ENCODE measurements at regions not wholly inside any gene's neighbourhood (a gene's known extent, or its start where the extent isn't known, plus 50 kb on each side); places are given as distances from the start of the nearest gene placed in this dataset.
"Not testable (repeated sequence)": the region's sequence is repeated elsewhere in the genome, so short reads cannot be mapped to it uniquely, and the experiment has no call there.

- DNase-seq: no peak
Observed at GRCh38 chr12:75684678-75685616, 173.5 kb upstream of the KRR1 start.

DNA sequence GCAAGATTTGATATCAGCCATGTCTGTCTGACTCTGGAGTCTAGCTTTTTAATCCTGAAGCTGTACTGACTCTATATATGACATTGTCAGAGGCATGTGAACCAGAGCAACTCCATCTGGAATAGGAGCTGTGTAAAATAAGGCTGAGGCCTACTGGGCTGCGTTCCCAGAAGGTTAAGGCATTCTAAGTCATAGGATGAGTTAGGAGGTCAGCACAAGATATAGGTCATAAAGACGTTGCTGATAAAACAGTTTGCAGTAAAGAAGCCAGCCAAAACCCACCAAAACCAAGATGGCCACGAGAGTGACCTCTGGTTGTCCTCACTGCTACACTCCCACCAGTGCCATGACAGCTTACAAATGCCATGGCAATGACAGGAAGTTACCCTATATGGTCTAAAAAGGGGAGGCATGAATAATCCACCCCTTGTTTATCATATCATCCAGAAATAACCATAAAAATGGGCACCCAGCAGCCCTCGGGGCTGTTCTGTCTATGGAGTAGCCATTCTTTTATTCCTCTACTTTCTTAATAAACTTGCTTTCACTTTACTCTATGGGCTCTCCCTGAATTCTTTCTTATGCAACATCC is 172.7 kb upstream of the KRR1 start:
- DNase-seq: not testable (repeated sequence)

DNA sequence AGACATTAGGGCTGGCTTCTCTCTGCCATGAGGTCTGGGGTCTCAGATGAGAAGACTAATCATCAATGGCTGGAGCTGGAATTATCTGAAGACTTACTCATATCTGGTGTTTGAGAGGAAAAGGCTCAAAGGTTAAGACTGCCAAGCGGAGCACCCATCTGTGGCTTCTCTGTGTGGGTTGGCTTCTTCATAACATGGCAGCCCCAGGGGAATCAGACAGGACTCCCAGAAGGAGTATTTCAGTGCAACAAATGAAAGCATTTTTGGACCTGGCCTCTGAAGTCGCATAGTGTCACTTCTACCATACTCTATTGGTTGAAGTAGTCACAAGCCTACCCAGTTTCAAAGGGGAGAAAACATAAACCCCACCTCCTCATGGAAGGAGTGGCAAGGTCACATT is 171.8 kb upstream of the KRR1 start:
- DNase-seq: no peak

- DNase-seq: no peak
Observed at GRCh38 chr12:75677522-75677921, 166.1 kb upstream of the KRR1 start.

- no peak for DNase-seq
Observed at GRCh38 chr12:75674393-75674792, 163.0 kb upstream of the KRR1 start.

DNA sequence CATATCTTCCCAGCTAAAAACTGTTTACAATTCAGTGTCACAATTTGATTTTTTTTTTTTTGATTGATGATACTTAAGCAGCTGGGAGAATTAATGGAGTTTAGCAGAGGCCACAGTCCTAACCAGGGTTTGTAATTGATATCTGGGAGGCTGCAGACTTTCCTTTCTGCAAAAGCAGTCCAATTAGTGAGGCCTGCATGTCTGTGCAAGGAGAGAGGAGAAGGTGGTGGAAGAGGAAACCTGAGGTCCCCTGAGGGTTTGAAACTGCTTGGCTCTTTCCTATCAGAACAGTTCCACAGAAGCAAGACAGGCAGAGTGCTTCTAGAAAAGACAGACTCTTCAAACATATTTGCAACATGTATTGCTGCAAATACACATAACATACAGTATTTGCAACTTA is 160.8 kb upstream of the KRR1 start:
- no peak for DNase-seq

DNA sequence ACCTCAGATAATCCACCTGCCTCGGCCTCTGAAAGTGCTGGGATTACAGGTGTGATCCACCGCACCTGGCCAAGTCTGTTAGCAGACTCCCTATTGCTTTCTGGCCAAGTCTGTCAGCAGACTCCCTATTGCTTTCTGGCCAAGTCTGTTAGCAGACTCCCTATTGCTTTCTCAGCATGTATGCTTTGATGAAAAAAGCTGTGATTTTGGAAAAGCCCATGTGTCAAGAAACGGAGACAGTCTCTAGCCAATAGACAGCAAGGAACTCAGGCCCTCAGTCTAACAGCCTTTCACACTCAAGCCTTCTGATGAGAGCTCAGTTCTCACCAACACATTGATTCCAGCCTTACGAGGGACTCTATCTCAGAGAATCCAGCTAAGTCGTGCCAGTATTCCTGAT is 158.8 kb upstream of the KRR1 start:
- no peak for DNase-seq

DNA sequence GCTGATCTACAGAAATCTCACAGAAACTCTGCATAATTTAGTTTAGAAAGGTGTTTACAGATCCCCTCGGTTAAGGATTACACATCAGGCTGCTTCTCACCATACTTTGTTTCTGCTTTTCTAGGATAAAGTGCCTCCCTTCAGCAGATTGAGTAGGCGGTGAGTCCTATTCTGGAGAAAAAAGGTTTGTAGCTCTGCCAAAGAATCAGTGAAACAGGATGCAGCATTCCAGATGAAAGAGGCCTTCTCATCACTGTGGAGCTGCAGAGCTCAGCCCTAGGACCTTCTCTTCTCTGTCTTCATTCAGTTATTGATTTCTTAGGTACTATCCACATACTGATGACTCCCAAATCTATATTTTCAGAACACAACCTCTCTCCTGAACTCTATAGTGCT is 155.5 kb upstream of the KRR1 start:
- DNase-seq: peak in 5 of 58 donors; percentile 2 to 65 (median 9)

- DNase-seq: no peak
Observed at GRCh38 chr12:75666126-75666938, 154.9 kb upstream of the KRR1 start.

- no peak for DNase-seq
Observed at GRCh38 chr12:75665216-75665615, 153.8 kb upstream of the KRR1 start.

- DNase-seq: no peak
Observed at GRCh38 chr12:75662511-75663159, 151.2 kb upstream of the KRR1 start.

DNA sequence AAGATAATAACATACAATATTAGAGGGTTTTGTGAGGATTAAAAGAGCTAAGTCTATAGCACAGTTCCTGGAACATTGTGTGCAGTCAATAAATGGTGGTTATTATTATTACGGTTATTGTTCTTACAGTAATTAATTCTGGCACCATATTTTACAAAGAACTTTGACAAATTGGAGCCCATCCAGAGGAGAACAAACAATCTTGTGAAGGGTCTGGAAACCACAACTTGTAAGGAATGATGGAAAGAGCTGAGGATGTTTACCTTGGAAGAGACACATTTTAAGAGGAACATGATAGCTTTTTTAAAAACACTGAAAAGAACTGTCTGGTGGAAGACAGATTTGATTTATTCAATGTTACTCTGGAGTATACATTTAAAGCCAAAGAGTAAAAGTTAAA is 150.5 kb upstream of the KRR1 start:
- DNase-seq: no peak

GRCh38 chr12:75660805-75661404 is 149.5 kb upstream of the KRR1 start:
- no peak for DNase-seq

GRCh38 chr12:75660107-75660530 is 148.7 kb upstream of the KRR1 start:
- DNase-seq: no peak

GRCh38 chr12:75658901-75659823 is 147.8 kb upstream of the KRR1 start:
- DNase-seq: peak in 13 of 58 donors; percentile 2 to 69 (median 7)

GRCh38 chr12:75658286-75658685 is 146.9 kb upstream of the KRR1 start:
- DNase-seq: no peak

DNA sequence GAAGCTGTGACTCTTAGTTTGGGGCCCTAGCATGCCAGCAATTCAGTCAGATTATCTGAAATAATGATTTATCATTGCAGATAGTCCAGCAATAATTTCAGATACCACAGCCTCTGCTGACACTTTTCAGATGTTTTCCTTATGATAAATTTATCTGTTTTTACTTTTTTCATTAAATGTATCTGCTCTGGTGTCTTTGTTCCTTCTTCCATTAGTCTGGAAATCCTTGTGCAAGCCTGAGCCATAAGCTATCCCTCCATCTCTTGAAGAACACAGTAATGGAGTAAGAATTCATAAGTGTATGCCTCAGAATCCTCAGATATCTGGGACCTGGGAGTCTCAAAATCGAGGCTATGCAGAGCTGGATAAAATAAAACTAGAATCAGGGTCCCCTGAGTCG is 146.4 kb upstream of the KRR1 start:
- no peak for DNase-seq

- DNase-seq: not testable (repeated sequence)
Observed at GRCh38 chr12:75657354-75657753, 145.9 kb upstream of the KRR1 start.

DNA sequence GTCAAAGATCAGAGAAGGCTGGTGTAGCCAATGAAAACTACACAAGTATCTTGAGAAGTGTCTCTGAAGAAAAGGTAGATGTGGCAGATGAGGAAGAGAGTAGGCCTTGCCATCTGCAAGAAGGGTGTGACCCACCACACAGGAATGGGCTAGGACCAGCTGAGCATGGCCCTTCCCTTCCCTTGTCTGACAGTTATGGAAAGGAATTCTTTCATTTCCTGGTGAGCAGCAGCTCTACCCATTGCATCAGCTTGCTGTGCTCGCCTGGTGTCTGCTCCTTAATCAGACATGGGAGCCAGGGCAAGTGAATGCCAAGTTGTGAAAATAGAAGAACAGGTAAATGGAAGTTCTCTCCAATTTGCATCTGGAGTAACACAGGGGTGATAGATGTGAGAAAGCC is 145.2 kb upstream of the KRR1 start:
- no peak for DNase-seq

DNA sequence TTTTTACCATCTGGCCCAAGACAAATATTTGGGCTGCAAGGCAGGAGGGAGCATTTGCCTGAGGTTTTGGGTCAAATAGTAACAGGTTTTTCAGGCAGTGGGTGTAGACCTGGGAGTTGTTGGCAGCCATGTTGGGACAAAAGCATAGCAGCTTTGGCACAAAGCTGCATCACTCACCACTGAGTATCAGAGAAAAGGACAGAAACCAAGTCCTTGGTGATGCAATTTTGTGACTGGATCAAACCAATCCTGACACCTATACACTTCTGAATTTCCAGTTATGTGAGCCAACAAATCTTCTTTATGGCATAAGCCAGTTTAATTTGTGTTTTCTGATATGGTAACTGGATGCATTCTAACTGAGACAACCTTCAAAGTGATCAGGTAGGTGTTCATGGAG is 144.8 kb upstream of the KRR1 start:
- DNase-seq: no peak

Data from anterior cingulate cortex (tissue), 58 donors.